Occipital lobe (tissue), 1 donor: ENCODE measurements at regions not wholly inside any gene's neighbourhood (a gene's known extent, or its start where the extent isn't known, plus 50 kb on each side); places are given as distances from the start of the nearest gene placed in this dataset.
"Not testable (repeated sequence)": the region's sequence is repeated elsewhere in the genome, so short reads cannot be mapped to it uniquely, and the experiment has no call there.

Source experiments
- DNase-seq: peaks from one replicate; lab custom pipeline; 2025; lab: John Stamatoyannopoulos, UW

DNA sequence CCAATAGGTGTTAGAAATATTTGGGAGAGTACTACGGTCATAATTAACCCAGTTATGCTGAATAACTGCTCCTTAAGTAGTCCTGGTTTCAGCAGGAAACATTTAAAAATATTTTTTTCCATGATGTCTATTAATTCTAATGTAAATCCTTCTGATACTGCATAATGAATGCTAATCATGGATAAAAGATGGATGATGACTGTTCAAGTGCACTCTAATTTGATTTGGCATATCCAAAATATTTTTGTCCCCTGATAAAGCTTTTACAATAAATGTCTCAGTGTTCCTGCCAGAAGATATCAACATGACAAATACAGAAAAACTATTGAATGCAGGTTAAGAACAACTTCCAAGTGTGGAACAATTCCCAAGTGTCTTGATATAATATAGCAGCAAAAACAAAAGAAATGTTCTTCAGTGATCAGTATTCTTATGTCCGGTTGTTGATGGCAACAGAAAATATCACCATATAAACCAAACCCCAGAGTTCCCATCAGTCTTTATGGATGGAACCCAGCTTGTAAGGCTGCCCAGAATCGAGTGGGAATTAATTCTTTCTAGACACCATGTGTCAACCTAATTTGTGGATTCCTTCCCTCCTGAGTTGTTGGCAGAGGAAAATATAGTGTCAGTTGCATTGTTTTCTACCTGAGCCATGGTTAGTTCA is 205.4 kb upstream of the GK2 start:
- DNase-seq, result no peak

DNA sequence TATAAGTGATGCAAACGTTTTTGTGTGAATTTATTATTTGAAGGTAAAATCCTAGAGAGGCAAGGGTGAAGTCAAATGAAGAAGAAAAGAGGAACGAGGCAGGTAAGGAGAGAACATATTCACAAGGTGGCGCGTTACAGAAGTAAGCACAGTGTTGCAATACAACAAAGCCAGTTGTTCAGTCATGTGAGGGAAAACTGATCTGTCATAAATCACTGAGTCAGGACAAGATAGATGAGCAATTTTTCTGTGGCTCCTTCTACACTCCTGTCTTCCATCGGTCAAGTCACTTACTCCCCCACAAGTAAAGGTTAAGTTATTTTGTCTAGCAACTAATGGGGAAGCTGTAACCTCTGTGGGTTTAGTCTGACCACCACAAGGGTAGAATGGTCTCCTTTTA is 203.0 kb upstream of the GK2 start:
- no peak for DNase-seq

DNA sequence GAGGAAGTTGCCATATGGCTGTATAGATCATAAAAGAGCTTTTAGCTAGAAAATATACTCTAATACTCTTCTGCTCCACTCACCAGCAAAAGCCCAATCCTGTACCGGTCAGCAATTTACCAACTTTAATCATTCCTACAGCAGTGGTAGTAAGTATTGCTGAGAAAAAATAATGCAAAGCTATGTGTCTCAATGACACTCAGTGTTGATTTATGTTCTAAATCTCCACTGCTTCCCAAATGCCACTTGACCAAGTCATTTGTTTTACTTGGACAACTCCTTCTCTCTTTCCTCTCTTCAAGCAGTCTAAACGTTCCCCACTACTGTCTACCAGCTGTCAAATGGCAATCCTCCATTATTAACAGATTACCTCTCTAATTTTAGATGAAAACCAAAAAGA is 201.8 kb upstream of the GK2 start:
- no peak for DNase-seq

DNA sequence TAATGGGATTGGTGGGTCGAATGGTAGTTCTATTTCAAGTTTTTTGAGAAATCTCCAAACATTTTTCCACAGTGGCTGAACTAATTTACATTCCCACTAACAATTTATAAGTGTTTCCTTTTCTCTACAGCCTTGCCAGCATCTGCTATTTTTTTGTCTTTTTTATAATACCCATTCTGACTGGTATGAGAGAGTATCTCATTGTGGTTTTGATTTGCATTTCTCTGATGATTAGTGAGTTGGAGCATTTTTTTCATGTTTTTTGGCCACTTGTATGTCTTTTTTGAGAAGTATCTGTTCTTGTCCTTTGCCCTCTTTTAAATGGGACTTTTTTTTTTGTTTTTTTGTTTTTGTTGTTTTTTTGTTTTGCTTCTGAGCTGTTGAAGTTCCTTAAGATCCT is 200.0 kb upstream of the GK2 start:
- no peak for DNase-seq

DNA sequence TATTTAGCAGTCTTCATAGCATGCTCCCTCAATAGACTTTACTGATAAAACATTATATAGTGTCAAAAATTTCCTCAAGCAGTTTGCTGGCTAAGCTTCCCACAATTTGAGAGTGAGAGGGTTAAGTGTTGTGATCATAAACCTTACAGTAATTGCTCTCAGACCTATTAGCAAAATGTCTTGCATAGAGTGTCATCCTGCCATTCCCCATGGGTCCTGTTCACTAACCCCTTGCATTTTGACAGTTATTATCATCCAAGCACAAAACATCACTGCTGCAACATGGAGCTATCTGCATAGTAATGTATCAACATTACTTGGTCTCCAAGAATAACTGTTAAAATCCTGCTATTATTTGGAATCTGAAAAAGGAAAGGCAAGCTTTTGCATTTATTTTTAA is 196.1 kb upstream of the GK2 start:
- DNase-seq, result no peak

DNA sequence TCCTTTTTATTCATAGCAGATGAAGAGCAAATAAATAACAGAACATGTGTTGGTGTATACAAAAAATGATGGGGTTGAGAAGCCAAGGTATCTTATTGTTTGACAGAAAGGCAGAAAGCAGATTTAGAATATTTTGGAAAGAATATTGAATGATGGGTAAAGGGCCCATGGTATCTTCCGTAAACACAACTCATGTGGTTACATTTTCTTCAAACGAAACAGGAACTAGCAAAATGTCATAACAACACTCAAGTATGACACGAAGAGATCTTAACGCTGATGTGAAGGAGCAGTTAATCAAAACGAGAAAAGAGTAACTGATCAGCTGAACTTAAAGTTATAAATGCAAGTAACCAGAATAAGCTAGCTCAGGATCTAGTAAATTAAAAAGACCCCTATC is 195.7 kb upstream of the GK2 start:
- DNase-seq, result no peak

DNA sequence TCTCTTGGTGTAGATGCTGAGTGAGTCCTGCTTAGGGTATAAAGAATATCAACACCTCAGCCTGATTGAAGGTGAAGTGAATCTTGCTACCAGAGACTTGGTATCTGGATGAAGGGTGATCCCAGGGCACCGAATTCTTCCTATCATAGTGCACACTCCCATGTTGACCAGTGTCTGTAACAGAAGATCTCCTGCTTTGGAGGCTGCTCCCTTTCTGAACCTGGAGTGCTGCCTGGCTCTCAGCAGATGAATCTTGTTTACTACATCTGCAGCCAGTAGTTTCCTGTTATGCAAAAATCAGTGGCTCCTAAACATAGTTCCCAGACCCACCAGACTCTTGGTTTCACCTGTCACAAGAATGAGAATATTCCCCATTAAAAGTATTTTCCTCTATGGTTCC is 191.7 kb upstream of the GK2 start:
- no peak for DNase-seq

DNA sequence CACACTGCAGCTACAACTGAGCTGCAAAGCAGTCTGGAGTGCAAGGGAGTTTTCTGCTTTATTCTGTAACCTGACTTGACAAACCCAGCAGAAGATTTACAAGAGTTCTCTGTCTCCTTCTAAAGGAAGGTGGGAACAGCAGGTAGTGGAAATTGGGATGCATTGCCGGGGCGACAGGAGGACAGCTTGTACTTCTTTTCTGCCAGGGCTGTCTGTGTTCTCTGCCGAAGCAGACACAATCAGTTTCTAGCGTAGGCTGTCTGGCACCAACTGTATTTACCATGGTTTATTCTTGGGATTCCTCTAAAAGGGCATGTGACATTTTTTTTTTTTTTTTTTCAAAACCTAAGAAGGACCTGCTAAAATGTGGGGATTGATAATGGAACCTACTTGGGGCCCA is 190.8 kb upstream of the GK2 start:
- peak; percentile 32 for DNase-seq

DNA sequence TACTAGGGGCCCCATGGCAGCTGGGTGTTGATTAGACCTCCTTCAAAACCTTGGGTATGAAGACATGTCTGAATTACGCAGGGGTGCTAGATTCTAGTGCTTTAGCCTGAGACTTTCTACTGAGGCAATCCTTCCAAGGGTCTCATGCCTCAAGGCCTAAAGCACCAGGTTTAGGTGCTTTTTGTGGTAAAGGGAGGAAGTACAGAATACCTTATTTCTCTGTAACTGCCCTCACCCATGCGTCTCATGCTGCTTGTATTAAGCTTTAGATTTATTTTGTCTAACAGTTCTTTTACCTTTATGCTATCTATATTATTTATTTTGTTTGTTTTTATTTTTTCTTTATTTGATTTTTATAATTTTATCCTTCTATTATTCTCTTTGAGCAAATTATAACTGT is 190.2 kb upstream of the GK2 start:
- no peak for DNase-seq

DNA sequence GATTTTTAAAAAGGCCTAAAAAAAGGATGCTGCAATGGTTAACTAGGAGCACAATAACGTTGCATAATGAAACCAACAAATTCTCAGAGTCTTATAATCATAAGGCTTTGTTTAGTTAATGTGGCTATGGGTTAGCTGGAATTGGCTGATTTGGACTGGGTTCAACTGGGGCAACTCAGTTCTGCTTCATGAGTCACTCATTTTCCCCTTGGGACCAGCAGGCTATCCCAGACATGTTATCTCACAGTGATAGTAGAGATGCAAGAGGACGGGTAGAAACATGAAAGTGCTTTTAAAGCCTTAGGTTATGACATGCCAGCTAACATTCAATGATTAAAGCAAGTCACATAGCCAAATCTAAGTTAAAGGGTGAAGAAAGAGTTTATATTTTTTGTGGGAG is 189.2 kb upstream of the GK2 start:
- no peak for DNase-seq

DNA sequence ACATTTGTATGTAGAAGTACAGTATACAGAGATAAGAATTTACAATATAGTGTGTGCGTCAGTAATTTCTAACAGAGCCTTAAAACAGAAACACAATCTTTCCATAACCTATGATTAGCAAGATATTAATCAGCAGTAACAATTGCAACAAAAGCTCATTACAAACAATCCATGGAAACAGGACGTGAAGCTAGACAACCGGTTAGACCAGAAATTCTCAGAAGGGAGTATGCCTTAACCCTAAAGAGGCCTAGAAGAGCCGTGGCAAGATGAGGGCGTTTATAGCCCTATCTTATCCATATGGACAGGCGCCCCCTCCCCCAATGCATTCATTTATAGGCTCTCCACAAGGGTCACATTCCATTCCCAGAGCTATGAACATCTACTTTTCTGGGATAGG is 184.2 kb upstream of the GK2 start:
- DNase-seq, result not testable (repeated sequence)

DNA sequence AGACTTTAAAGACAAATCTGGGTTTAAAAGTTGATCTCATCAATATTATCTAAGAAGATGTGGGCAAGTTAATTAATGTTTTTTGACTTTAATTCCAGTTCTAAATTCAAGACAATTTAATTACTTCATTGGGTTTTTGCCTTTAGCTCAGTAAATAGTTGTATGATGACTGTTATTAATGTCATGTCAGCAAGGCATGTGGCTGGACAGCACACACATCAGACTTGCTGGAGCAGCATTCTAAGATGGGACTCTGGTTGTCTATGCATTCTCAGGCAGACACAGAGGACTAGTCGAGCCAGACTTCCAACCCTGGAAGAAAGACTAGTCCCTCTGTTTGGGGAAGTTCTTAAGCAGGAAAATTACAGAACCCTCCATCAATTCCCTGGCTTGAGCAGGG is 180.7 kb upstream of the GK2 start:
- DNase-seq, result no peak

DNA sequence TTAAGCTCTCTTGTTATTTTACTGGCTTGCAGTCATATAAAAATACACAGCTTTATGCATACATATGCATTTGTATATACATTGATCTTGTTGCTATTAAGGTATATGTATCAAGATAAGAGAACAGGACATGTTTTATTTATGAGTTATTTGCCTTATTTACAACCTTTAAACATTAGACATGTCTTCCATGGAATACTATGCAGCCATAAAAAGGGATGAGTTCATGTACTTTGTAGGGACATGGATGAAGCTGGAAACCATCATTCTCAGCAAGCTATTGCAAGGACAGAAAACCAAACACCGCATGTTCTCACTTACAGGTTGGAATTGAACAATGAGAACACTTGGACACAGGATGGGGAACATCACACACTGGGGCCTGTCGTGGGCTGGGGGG is 179.2 kb upstream of the GK2 start:
- not testable (repeated sequence) for DNase-seq

DNA sequence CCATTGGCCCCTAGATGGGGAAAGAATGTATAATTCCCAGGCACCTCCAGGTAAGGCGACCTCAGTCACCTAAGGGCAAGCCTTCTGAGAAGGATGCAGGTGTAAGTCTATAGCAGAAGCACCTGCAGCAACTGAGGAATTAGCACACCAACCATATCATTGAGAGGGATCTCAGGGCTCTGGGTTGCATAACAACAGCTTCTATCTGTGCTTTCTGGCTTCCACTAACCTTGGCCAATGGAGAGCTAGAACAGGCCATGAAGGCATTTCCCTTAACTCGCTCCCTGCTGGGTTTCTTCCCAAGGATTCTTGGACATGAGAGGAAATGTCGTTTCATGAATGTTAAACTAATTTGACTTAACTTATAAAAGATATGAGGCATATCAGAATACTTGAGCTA is 177.8 kb upstream of the GK2 start:
- no peak for DNase-seq

DNA sequence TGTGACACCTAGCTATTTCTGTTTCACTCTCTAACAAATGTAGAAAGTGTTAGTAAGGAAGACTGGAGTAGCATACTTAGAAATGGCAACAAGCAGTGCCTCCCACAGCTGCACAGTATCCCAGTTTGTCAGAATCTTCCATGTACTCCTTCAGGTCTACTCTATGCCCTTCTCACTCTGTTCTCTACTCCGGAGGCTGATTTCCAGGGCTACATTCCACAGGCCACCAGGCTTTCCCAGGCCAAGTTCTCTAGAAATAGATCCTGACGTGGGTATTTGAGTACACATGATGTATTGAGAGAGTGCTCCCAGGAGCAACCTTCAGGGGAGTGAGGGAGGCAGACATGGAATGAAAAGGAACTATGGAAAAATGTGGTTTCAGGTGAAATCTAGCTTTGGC is 177.3 kb upstream of the GK2 start:
- DNase-seq, result no peak

DNA sequence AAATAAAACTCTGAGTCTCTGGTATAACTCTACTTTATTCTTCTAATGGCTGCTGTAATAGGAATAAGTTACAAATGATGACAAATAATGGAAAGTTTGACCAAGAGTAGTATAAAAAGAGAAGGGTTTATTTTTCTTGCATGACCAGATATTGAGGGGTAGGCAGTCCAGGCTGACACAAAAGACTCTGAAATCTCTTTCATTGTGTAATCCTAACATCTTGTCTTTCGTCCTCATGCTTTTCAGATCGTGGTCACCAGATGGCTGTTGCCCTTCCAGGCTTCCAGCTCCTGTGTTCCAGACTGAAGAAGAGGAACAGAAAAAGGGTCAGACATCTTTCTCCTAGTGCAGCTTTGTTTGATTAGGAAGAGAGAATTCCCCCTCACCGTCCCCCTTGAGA is 176.9 kb upstream of the GK2 start:
- DNase-seq, result no peak

DNA sequence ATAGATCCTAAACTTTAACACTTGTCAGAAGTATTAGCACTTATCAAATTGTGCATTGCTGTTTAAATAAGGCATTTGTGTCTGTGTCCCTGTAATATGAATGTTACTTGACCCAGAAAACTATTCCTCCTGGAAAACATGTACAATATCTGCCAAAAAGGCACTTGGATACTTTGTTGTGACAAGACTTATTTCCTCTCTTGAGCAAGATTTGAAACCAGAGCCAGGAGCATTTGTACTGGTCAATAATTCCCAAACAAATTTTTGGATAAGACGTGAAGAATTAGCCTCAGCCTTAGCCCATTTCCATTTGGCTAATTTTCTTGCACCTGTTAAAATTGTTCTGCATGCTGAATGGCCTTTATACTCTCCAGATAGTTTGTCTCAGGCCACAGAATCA is 176.3 kb upstream of the GK2 start:
- no peak for DNase-seq

DNA sequence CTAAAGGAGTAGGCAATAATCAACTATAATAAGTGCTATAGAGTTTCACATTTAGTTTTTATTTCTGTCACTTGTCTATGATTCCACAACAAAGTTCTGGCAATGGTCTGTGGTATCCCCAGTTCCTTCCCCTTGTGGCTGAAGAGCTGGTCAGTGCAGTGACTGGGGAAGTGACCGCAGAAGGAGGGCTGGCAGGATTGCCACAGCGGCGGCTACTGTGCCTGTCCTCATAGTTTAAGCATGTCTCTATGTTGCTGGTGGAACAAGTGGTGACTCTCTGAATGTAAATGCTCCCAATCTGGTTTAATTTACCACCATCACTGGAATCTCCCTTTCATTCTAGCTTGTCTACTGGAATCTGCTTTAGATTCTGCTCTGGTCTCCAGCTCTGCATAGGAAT is 170.6 kb upstream of the GK2 start:
- DNase-seq, result no peak

DNA sequence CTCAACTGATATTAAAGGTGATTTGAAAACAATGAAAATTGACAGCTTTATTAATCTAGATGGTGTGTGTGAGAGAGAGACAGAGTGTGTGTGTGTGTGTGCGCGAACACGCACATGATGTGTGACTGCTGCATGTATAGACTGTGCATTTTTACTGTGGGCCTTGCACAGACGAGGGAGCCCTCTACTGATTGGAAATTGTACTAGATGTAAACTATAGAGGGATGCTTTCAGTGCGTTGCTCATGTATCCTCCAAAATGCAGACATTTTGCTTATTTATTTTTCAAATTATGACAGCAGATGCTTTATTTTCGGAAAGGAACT is 168.4 kb upstream of the GK2 start:
- DNase-seq, result no peak

DNA sequence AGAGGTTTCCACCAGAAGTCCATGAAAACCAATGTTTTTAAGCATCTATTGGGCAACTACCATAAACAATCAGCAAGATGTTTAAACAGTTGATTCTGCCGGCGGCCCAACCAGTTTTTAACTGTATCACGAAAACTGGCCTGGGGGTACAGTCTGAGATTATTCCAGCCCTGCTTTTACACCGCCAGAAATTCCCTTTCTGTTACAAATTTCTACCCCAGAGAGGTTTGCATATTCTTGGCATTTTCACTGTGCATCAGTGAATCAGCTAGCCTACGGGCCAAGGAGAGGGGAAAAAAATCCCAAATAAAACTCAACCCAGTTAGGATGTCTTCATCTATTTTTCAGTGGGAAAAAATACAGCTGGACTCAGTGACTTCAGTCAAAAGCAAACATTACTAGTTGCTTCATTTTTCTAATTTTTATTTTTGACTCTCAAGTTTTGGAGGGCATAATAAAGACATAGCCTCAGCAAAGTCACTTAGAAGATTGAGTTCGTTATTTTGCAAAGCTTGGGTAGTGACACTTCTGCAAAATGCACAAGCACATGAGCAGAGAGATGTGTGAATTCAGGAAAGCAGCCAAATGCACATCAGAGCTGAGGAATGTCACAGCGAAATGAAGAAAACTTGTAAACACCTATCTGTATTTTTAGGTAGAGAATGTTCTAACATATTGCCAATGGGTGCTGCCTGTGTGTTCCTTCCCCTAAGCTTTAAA is 167.8 kb upstream of the GK2 start:
- DNase-seq, result no peak

DNA sequence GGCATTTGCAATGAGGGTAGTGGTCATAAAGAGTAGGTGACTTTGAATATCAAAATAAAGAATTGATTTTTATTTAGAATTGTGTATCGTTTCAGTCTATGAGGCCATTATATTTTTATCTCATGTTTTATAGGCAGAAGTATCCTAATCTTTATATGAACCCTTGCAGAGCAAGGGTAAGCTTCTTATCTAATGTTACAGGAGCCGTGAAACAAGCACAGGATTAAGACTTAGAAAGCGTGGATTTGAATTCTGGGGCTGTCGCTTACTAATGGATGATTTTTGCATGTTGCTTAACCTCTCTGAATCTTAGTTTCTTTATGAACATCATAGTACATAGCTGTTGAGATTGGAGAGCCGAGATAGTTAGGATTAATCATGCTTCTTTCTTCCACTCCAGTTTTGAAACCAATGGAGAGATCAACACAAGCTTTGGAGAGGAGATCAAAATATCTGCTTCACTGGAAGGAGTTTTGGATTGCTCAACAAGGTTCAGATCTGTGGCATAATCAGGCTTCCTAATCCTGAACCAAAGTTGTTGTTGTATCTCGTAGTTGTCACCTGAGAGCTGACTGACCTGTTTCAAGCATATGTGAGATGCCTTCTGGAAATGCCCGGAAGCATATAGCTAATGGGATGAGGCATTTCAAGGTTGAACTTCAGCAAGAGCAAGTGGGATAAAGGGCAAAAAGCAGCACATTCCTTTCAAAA is 166.9 kb upstream of the GK2 start:
- DNase-seq, result no peak

DNA sequence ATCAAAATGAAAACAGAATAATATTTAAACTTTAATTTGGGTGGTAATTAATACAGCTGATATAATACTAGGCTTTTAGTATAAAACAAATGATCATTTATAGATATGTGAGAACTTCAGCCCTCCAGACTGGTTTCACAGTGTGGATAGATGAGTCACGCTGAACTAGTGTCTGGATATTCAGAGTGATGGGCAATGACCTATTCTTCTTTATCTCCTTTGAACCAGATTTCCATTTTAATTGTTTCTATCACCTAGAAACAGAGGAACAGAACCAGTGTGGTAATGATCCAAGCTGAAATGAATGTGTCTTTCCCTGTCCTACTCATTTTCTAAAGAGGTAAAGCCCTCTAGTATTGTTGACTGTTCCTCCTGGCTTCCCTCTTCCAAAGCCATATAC is 155.2 kb upstream of the GK2 start:
- no peak for DNase-seq

DNA sequence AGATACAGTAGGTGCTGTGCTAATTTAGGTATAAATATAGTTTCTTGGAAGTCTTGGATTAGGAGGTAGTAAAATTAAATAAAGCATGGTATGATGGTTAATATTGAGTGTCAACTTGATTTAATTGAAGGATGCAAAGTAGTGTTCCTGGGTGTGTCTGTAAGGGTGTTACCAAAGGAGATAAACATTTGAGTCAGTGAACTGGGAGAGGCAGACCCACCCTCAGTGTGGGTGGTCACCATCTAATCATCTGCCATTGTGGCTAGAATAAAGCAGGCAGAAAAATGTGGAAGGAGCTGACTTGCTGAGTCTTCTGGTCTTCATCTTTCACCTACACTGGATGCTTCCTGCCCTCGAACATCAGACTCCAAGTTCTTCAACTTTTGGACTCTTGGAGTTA is 153.7 kb upstream of the GK2 start:
- DNase-seq, result no peak
